ENCODE measurements at regions not wholly inside any gene's neighbourhood (a gene's known extent, or its start where the extent isn't known, plus 50 kb on each side); places are given as distances from the start of the nearest gene placed in this dataset.
"Not testable (repeated sequence)": the region's sequence is repeated elsewhere in the genome, so short reads cannot be mapped to it uniquely, and the experiment has no call there.

- TF ChIP-seq POLR2A (IDR thresholded peaks at IDR 0.05; ENCODE audit: low read length) (no peak), GATA1 (IDR thresholded peaks at IDR 0.05; ENCODE audit: low read depth, low read length) (no peak)
- DNase-seq = no peak
Measured at GRCh38 chr13:94878602-94879165, 166.3 kb upstream of the SOX21 start.

- TF ChIP-seq GATA1 (IDR thresholded peaks at IDR 0.05; ENCODE audit: low read depth, low read length) (no peak), POLR2A (IDR thresholded peaks at IDR 0.05; ENCODE audit: low read length) (no peak)
- no peak for DNase-seq
Measured at GRCh38 chr13:94864474-94864873, 152.1 kb upstream of the SOX21 start.

GRCh38 chr13:94860981-94861407, 148.6 kb upstream of the SOX21 start:
- DNase-seq = no peak

GRCh38 chr13:94859811-94860210, 147.5 kb upstream of the SOX21 start:
- TF ChIP-seq POLR2A (IDR thresholded peaks at IDR 0.05; ENCODE audit: low read length) (no peak), GATA1 (IDR thresholded peaks at IDR 0.05; ENCODE audit: low read depth, low read length) (no peak)
- DNase-seq = no peak

More at GRCh38 chr13:94860981-94861407, 148.6 kb upstream of the SOX21 start:
- TF ChIP-seq GATA1 (IDR thresholded peaks at IDR 0.05; ENCODE audit: low read depth, low read length) (no peak), POLR2A (IDR thresholded peaks at IDR 0.05; ENCODE audit: low read length) (no peak)

GRCh38 chr13:94859278-94859691, 146.9 kb upstream of the SOX21 start:
- no peak for DNase-seq
- TF ChIP-seq GATA1 (IDR thresholded peaks at IDR 0.05; ENCODE audit: low read depth, low read length) (no peak), POLR2A (IDR thresholded peaks at IDR 0.05; ENCODE audit: low read length) (no peak)

GRCh38 chr13:94858856-94859255, 146.5 kb upstream of the SOX21 start:
- DNase-seq = no peak
- TF ChIP-seq POLR2A (IDR thresholded peaks at IDR 0.05; ENCODE audit: low read length) (no peak), GATA1 (IDR thresholded peaks at IDR 0.05; ENCODE audit: low read depth, low read length) (no peak)

GRCh38 chr13:94854688-94855087, 142.3 kb upstream of the SOX21 start:
- no peak for DNase-seq
- no peak for TF ChIP-seq GATA1 (IDR thresholded peaks at IDR 0.05; ENCODE audit: low read depth, low read length)
- TF ChIP-seq POLR2A (IDR thresholded peaks at IDR 0.05; ENCODE audit: low read length) = no peak

- no peak for DNase-seq
- TF ChIP-seq GATA1 (IDR thresholded peaks at IDR 0.05; ENCODE audit: low read depth, low read length) (no peak), POLR2A (IDR thresholded peaks at IDR 0.05; ENCODE audit: low read length) (no peak)
Measured at GRCh38 chr13:94851576-94851975, 139.2 kb upstream of the SOX21 start.

GRCh38 chr13:94849254-94849653, 136.9 kb upstream of the SOX21 start:
- no peak for TF ChIP-seq GATA1 (IDR thresholded peaks at IDR 0.05; ENCODE audit: low read depth, low read length)
- DNase-seq = no peak

- TF ChIP-seq GATA1 (IDR thresholded peaks at IDR 0.05; ENCODE audit: low read depth, low read length) (no peak), POLR2A (IDR thresholded peaks at IDR 0.05; ENCODE audit: low read length) (no peak)
- DNase-seq = no peak
Measured at GRCh38 chr13:94842901-94843300, 130.6 kb upstream of the SOX21 start.

- DNase-seq = not testable (repeated sequence)
Measured at GRCh38 chr13:94837056-94837455, 124.7 kb upstream of the SOX21 start.

GRCh38 chr13:94829837-94830365, 117.6 kb upstream of the SOX21 start:
- DNase-seq = no peak
- TF ChIP-seq POLR2A (IDR thresholded peaks at IDR 0.05; ENCODE audit: low read length) = no peak

- no peak for TF ChIP-seq POLR2A (IDR thresholded peaks at IDR 0.05; ENCODE audit: low read length)
- TF ChIP-seq GATA1 (IDR thresholded peaks at IDR 0.05; ENCODE audit: low read depth, low read length) = no peak
- no peak for DNase-seq
Measured at GRCh38 chr13:94829185-94829836, 117.0 kb upstream of the SOX21 start.

- TF ChIP-seq GATA1 (IDR thresholded peaks at IDR 0.05; ENCODE audit: low read depth, low read length) (no peak), POLR2A (IDR thresholded peaks at IDR 0.05; ENCODE audit: low read length) (no peak)
- no peak for DNase-seq
Measured at GRCh38 chr13:94827566-94827965, 115.2 kb upstream of the SOX21 start.

GRCh38 chr13:94825507-94825906, 113.2 kb upstream of the SOX21 start:
- DNase-seq = no peak
- TF ChIP-seq POLR2A (IDR thresholded peaks at IDR 0.05; ENCODE audit: low read length) (no peak), GATA1 (IDR thresholded peaks at IDR 0.05; ENCODE audit: low read depth, low read length) (no peak)
